GM18517 (cell line): ENCODE measurements at regions not wholly inside any gene's neighbourhood (a gene's known extent, or its start where the extent isn't known, plus 50 kb on each side); places are given as distances from the start of the nearest gene placed in this dataset.
"Not testable (repeated sequence)": the region's sequence is repeated elsewhere in the genome, so short reads cannot be mapped to it uniquely, and the experiment has no call there.

Experiments used
- ATAC-seq: cut with Tn5 transposase; IDR thresholded peaks from one replicate; pipeline ENCODE4 v1.9.1; 2021; ENCODE audit warnings: mild to moderate bottlenecking, moderate library complexity; ENCODE audit not compliant: unreplicated experiment

DNA sequence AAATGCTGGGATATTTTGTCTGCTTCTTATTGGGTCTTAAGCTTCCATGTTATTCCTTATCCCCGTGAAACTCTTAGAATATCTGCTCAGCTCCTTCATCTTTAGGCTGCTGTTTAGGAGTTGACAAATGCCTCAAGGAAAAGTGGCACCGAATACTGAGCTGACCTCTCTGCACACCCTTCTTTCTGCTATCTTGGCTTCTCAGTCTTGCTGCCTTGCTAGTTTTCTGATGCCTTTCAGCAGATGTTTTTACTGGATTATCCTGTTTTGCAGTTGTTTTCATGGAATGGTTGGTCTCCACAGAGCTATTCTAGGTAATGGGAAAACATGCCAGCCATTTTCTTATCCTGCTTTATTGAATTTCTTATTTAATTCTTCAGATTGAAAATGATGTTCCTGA lies 86.3 kb downstream of the GYPE start:
- ATAC-seq: no peak

DNA sequence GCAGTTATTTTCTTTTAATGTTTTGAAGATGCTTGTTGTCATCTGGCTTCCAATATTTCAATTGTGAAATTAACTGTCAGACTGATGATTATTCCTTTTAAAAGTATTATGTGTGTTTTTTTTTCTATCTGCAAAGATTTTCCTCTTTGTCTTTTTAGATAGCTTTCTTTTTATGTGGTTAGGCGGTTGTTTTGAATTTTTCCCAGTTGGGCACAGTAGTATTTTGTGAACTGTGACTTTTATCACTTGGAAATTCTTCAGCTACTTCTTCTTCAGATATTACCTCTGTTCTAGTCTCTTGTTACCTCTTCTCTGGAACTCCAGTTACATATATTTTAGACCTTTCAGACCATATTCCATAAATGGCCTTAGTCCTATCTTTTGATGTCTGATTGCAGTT lies 87.5 kb downstream of the GYPE start:
- not testable (repeated sequence) for ATAC-seq

DNA sequence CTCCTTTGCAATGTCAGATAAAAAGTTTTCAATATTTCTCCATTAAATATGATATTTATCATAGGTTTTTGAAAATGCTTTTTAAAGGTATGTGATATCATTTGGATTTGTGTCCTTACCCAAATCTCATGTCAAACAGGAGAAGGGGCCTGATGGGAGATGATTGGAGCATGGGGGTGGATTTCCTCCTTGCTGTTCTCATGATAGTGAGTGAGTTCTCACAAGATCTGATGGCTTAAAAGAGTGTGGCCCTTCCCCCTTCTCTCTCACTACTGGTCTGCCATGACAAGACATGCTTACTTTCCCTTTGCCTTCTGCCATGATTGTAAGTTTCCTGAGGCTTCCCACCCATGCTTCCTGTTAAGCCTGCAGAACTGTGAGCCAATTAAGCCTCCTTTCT lies 90.0 kb downstream of the GYPE start:
- not testable (repeated sequence) for ATAC-seq

DNA sequence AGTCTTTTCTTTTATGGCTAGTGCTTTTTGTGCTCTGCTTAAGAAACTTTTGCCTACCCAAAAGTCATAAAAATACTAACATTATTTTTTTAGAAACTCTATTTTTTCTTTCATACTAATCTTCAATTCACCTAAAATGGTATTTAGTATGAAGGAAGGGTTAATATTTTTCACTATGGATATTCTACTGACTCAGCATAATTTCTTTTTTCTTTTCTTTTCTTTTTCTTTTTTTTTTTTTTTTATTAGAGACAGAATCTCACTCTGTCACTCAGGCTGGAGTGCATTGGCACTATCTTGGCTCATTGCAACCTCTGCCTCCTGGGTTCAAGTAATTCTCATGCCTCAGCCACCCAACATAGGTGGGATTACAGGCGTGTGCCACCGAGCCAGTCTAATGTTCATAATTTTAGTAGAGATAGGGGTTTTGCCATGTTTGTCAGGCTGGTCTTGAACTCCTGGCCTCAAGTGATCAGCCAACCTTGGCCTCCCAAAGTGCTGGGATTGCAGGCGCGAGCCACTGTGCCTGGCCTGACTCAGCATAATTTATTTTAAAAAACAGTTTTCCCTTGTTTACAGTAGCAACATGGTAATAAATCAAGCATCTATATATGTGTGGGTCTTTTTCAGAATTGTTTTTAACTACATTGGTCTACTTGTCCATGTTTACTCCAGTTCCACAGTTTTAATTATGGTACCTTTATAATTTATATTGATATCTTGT lies 91.8 kb downstream of the GYPE start:
- ATAC-seq: not testable (repeated sequence)

DNA sequence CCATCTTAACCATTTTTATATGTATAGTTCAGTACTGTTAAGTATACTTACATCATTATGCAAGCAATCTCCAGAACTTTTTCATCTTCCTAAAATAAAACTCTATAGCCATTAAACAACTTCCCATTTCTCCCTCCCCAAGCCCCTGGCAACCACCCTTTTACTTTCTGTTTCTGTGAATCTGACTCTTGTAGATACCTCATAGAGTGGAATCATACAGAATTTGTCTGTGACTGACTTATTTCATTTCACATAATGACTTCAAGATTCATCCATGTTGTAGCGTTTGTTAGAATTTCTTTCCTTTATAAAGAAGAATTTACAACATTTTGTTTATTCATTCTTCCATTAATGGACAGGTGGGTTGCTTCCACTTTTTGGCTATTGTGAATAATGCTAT lies 91.2 kb upstream of the FREM3 start:
- not testable (repeated sequence) for ATAC-seq

DNA sequence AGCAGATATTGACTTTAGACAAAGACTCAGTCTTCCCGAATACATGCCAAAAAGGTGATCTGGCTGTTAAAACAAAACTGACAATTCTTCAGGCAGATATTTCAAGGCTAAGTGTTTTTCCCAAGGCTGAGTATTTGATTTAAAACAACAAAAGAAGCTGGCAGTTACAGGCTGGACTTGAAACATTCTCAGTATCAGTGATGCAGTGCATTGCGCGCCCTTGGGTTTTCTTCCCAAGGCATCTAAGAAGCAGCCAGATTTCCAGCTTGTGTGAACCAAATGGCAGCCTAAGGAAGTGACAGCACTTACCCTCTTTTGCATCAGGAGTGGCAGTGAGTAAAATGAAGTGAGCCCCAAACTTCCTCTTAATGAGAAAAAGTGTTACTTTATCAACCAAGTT lies 90.0 kb upstream of the FREM3 start:
- not testable (repeated sequence) for ATAC-seq

DNA sequence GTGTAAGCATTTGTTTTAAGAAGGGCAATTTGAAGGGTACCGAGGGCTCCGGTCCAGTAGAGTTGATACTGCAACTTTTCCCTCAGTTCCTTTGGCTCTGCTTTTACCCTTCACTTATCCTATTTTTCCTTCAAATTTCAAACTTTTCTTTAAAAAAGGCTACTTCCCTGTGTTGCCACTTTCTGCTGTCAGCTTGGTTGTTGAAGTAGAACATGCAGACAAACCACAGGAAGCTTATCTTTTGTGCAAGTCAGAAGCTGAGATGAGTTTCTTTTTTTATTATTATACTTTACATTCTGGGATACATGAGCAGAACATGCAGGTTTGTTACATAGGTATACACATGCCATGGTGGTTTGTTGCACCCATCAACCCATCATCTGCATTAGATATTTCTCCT lies 89.1 kb upstream of the FREM3 start:
- ATAC-seq: not testable (repeated sequence)

DNA sequence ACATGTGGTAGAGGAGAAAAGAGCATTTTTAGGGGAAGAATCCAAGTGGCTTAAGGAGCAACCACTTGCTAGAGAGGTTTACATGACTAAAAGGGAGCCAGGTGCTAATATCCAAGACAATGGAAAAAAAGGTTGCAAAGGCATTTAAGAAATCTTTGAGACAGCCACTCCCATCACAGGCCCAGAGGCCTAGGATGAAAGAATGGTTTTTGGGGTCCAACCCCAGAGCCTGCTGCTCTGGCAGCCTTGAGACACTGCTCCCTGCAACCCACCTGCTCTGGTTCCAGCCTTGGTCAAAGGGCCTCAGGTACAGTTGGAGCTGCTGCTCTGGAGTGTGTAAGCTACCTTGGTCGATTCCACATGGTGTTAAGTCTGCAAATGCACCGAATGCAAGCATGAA lies 84.1 kb upstream of the FREM3 start:
- no peak for ATAC-seq

DNA sequence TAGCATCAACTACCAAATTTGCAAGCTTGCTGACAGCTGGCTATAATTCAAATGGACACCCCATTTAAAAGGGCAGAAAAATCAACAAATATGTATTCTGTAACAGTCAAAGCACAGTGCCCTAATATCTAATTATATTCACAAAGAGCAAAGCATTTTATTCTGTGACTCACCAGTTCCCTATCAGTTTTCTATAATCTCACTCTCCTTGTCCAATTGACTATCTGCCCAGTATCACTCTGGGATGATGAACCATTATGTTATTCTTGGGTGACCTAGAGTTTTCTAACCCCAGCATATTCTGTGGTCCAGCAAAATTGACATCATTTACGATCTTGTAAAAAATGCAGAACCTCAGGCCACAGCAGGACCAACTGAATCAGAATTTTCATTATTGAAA lies 82.0 kb upstream of the FREM3 start:
- no peak for ATAC-seq

DNA sequence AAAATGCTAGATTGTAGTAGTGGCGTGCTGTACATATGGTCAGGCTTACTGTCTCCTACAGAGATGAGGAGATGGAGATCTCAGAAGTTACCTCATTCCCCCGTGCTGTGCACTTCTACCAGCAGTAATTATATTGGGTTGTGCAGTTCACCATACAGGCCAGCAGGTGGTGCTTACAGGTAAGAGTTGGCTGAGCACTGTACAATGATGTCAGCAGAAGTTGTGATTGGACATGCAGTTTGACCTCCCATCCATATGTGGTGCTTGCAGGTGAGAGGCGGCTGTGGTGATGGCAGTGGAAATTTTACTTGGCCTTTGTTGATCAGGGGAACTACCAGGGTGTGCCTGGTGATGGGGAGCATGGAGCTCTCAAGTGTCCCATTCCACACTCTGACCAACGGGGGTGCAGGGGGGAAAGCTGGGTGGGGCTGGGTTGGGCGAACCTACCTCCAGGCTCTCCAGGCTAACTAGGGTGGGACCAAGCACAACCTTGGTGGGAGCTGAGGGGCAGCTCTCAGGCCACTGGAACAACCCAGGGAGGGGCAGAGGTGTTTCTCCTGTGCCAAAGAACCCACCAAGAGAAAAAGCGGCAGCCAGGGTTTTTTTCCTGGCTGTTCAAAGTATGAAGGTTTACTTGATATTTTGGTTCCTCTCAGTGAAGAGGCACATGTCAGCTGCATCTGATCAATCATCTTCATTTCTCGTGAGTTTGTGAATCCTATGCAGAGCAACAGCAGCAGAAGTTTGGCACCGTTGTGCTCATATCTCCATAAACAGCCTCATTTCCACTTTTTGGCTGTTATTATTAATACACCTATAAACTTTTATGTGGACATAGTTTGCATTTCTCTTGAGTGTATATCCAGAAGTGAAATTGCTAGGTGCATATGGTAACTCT lies 73.8 kb upstream of the FREM3 start:
- ATAC-seq: peak; percentile 100

DNA sequence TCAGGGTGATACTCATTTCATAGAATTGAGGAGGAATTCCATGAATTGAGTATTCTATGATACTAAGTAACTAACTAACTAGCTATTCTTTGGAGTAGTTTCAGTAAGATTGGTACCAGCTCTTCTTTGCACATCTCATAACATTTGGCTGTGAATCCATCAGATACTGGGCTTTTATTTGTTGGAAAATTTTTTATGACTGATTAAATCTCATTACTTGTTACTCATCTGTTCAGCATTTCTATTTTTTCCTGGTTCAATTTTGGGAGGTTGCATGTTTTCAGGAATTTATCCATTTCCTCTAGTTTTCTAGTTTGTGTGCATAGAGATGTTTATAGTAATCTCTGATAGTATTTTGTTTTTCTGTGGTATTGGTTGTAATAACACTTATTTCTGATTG lies 70.8 kb upstream of the FREM3 start:
- ATAC-seq: no peak

DNA sequence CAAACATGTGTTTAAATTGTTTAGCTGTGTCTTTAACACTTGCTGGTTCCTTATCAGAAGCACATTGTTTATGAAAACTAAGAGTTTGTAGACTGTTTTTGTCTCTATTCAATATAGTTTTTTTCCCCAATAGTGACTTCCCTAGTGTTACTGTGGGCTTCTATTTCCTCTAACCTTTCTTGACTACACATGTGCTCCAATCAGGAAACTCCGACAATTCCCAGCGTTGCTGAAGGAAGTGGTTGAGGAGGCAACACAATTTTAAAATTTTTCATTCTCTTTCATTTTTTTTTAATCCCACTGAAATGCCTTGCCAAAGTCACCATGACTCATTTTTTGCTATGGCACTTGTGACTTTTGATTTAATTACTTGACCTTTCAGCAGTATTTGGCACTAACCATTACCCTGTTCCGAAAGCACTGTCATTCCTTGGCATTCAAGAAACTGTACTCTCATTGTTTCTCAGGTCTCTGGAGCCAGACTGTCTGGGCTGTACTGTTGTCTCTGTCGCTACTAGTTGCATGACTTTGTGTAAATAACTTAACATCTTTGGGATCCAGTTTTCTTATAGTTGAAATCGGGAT lies 67.6 kb upstream of the FREM3 start:
- ATAC-seq: no peak

DNA sequence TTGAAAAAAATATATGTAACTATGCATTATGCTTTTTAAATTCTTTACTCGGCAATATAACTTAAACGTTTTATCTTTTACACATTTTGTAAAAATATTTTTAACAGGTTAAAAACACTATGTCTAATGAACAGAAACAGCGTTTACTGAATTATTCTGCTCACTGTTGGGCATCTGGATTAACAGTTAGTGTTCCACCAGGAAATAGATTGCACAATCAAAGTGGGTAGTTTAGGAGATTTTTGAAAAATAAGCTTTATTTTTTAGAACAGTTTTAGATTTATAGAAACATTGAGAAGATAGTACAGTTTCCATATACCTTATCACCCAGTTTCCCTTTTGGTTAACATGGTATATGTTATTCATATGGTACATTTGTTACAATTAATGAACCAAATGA lies 63.1 kb upstream of the FREM3 start:
- no peak for ATAC-seq

DNA sequence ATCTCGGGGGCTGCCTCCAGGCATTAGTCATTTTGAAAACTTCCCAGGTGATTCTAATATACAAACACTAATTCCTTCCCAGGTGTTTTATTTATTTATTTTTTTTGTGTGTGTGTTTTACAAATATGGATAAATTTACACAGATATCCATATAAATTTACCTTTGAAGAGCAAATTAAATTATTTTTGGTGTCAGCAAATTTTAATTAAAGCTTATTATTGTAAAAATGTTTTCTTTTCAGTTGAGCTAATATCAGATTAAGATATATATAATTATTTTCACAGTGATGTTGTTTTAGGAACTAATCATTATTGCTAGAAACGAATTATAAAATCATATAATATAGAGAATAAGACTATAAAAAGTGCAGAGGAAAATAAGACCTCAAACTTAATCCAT lies 62.0 kb upstream of the FREM3 start:
- no peak for ATAC-seq
